ENCODE measurements at regions not wholly inside any gene's neighbourhood (a gene's known extent, or its start where the extent isn't known, plus 50 kb on each side); places are given as distances from the start of the nearest gene placed in this dataset.

- Histone ChIP-seq H3K4me1 (ENCODE audit: insufficient read depth, low read length) (no peaks in the 10 kb centered on the region), H4K5ac (ENCODE audit: insufficient read length, low read depth, low read length) (no peak overlapping the region), H3K4ac (ENCODE audit: low read depth, low read length) (no peak overlapping the region), H3K9me3 (ENCODE audit: control insufficient read depth, low read depth, low read length) (no peaks in the 10 kb centered on the region), H2BK15ac (ENCODE audit: low read depth, low read length) (no peak overlapping the region), H3K23ac (ENCODE audit: insufficient read length, low read depth, low read length) (no peak overlapping the region), H3T11ph (ENCODE audit: low read length) (no peak overlapping the region), H2BK5ac (ENCODE audit: insufficient read length, low read length) (no peak overlapping the region), H3K9ac (ENCODE audit: extremely low read depth, insufficient read length, low read length) (no peak overlapping the region), H3K56ac (ENCODE audit: insufficient read length, low read depth, low read length) (no peak overlapping the region), H3K79me2 (ENCODE audit: insufficient read depth, low read length) (no peaks in the 10 kb centered on the region), H2BK120ac (ENCODE audit: low read depth, low read length, poor library complexity, severe bottlenecking) (no peak overlapping the region), H2AK5ac (ENCODE audit: insufficient read length, low read length) (no peak overlapping the region), H4K8ac (replicated peaks; ENCODE audit: insufficient read length, low read depth, low read length) (no peak overlapping the region), H3K18ac (ENCODE audit: insufficient read length, low read depth, low read length) (no peak overlapping the region), H3K14ac (ENCODE audit: insufficient read depth, low read length) (no peak overlapping the region), H3K23me2 (ENCODE audit: insufficient read length, low read depth, low read length, poor library complexity, severe bottlenecking) (no peaks in the 10 kb centered on the region), H2AFZ (ENCODE audit: low read length) (no peak overlapping the region), H4K91ac (ENCODE audit: insufficient read length, low read depth, low read length) (no peak overlapping the region), H3K4me2 (ENCODE audit: insufficient read depth, insufficient read length, low read length) (no peak overlapping the region), H3K27me3 (ENCODE audit: insufficient read depth, low read length) (no peaks in the 10 kb centered on the region), H3K27ac (ENCODE audit: insufficient read length, low read depth, low read length) (no peak overlapping the region), H3K79me1 (ENCODE audit: insufficient read depth, low read depth, low read length, poor library complexity, severe bottlenecking) (no peaks in the 10 kb centered on the region), H2BK12ac (ENCODE audit: insufficient read length, low read depth, low read length) (no peak overlapping the region), H4K20me1 (ENCODE audit: control insufficient read depth, insufficient read depth, insufficient read length) (no peaks in the 10 kb centered on the region), H2BK20ac (ENCODE audit: low read depth, low read length, poor library complexity, severe bottlenecking) (no peak overlapping the region)
- TF ChIP-seq CTCF (conservative IDR thresholded peaks at IDR 0.05), result no peak
- H3K27ac Mint-ChIP-seq, result no peak overlapping the region
- peaks cover 22 to 23% of the 10 kb centered on the region in 2 experiments for H3K9me3 Mint-ChIP-seq
- H3K27me3 Mint-ChIP-seq (ENCODE audit: low read depth), result no peaks in the 10 kb centered on the region
- no peak overlapping the region for H3K4me3 Mint-ChIP-seq
- no CpG with 5 or more reads among the region's 3 CpGs for WGBS (ENCODE audit: extremely low coverage, insufficient read length, low lambda C conversion rate)
- H3K4me1 Mint-ChIP-seq, result no peaks in the 10 kb centered on the region
- no peak for DNase-seq
- H3K36me3 Mint-ChIP-seq (ENCODE audit: insufficient read depth in 1 of 3, low read depth in 3 of 3), result peaks cover 8 to 19% (median 9%) of the 10 kb centered on the region in 3 experiments; a peak in 6 of 7 replicates
Observed at GRCh38 chr12:127861406-127861805, 405.6 kb upstream of the TMEM132C start.

Data from H9 (cell line).